ENCODE measurements at regions not wholly inside any gene's neighbourhood (a gene's known extent, or its start where the extent isn't known, plus 50 kb on each side); places are given as distances from the start of the nearest gene placed in this dataset.

GRCh38 chrX:115896362-115896761 is 274.2 kb upstream of the AGTR2 start:
- no peak overlapping the region for H3K9ac ChIP-seq (ENCODE audit: insufficient read depth, low read depth, low read length)
- intact Hi-C loops (cut with micrococcal nuclease; ENCODE audit: unreplicated experiment), result no loop called here
- H3K27me3 ChIP-seq (ENCODE audit: control insufficient read depth in 1 of 2, insufficient read depth in 2 of 2, low read length in 2 of 2), result no peaks in the 10 kb centered on the region; a peak in 1 of 5 replicates
- WGBS (ENCODE audit: low lambda C conversion rate), result no CpG with 5 or more reads among the region's 5 CpGs
- no peak overlapping the region for H3K4me2 ChIP-seq (ENCODE audit: low read depth, low read length)
- no peak for ATAC-seq
- H3K4me1 ChIP-seq (ENCODE audit: insufficient read depth, low read length), result peaks cover 42% of the 10 kb centered on the region
- ChIA-PET POLR2A (no interaction called here), CTCF (ENCODE audit: low intra/inter-chr PET ratio, low total read pairs) (no interaction called here)
- no peak overlapping the region for H3K4me3 ChIP-seq (replicated peaks in 1 of 3; ENCODE audit: insufficient read depth in 1 of 3, low read depth in 2 of 3, low read length in 3 of 3)
- no peaks in the 10 kb centered on the region for H4K20me1 ChIP-seq (ENCODE audit: insufficient read depth, low read length)
- H2AFZ ChIP-seq (ENCODE audit: low read length), result no peak overlapping the region
- FAIRE-seq, result no peak
- H3K27ac ChIP-seq (ENCODE audit: extremely low read length, insufficient read depth, low read length), result no peak overlapping the region
- H3K79me2 ChIP-seq (ENCODE audit: insufficient read depth, low read length), result no peaks in the 10 kb centered on the region
- no peaks in the 10 kb centered on the region for H3K9me3 ChIP-seq (ENCODE audit: low read length)
- no peaks in the 10 kb centered on the region for H3K36me3 ChIP-seq (replicated peaks in 1 of 2; ENCODE audit: control insufficient read depth in 1 of 2, insufficient read depth in 2 of 2, low read length in 2 of 2)
- no peak for DNase-seq (ENCODE audit: low spot score)
- BruUV-seq (replicated peaks), result no TSS peak
- in situ Hi-C loops (cut with HindIII; ENCODE audit: extremely low pct_ligation_motif_present, low pct_unique_long_range_greater_than_20kb), result no loop called here
- TF ChIP-seq DZIP1 (CRISPR knock-in tag; IDR thresholded peaks at IDR 0.05) (no peak), ATF3 (CRISPR knock-in tag; IDR thresholded peaks at IDR 0.05) (no peak), LRRFIP1 (CRISPR knock-in tag; conservative IDR thresholded peaks at IDR 0.05) (no peak), HOXA7 (CRISPR knock-in tag; IDR thresholded peaks at IDR 0.05) (no peak), TSC22D2 (CRISPR knock-in tag; IDR thresholded peaks at IDR 0.05; ENCODE audit: borderline replicate concordance) (no peak), ZNF329 (CRISPR knock-in tag; IDR thresholded peaks at IDR 0.05; ENCODE audit: low read depth) (no peak), BRD4 (CRISPR knock-in tag; IDR thresholded peaks at IDR 0.05) (no peak), ZNF737 (CRISPR knock-in tag; IDR thresholded peaks at IDR 0.05; ENCODE audit: borderline replicate concordance) (no peak), ZNF292 (CRISPR knock-in tag; IDR thresholded peaks at IDR 0.05; ENCODE audit: borderline replicate concordance, low read depth) (no peak), ZNF839 (CRISPR knock-in tag; IDR thresholded peaks at IDR 0.05; ENCODE audit: borderline replicate concordance) (no peak), KMT2B (CRISPR knock-in tag; IDR thresholded peaks at IDR 0.05) (no peak), ARID4A (CRISPR knock-in tag; IDR thresholded peaks at IDR 0.05; ENCODE audit: borderline replicate concordance) (no peak), FOXP1 (IDR thresholded peaks at IDR 0.05) (no peak), FOXP1 (CRISPR knock-in tag; IDR thresholded peaks at IDR 0.05) (no peak), TERF1 (CRISPR knock-in tag; IDR thresholded peaks at IDR 0.05) (no peak), ZKSCAN1 (IDR thresholded peaks at IDR 0.05; ENCODE audit: low read length) (no peak)
